ENCODE measurements at regions not wholly inside any gene's neighbourhood (a gene's known extent, or its start where the extent isn't known, plus 50 kb on each side); places are given as distances from the start of the nearest gene placed in this dataset.
"Not testable (repeated sequence)": the region's sequence is repeated elsewhere in the genome, so short reads cannot be mapped to it uniquely, and the experiment has no call there.

DNA sequence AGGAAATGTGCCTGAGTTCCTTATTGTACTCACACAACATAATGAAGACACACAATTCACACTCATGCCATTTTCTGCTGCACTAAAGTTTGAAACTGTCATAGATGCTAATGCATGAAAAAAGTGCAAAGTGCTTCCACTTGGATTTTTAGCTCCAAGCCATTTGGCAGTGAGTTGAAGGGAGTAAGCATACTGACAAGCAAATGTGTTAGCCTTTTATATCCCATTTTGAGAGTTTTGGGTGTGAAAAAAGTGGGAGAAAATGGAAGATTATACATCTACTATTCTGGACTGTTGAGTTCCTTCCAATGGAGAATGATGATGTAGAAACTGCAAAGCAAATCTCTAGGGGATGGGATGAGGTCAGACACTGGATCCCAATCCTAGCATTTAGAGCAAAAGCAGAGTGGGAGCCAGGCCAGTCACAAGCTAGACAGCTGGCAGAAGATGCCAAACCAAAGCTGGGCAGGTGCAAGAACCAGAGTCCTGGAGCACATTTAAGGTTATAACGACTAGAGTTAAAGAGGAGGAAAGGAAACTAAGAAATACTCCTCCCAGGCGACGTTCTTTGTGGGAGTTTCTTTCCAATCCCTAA, 216.8 kb downstream of the FBXO8 start:
- DNase-seq, result no peak

DNA sequence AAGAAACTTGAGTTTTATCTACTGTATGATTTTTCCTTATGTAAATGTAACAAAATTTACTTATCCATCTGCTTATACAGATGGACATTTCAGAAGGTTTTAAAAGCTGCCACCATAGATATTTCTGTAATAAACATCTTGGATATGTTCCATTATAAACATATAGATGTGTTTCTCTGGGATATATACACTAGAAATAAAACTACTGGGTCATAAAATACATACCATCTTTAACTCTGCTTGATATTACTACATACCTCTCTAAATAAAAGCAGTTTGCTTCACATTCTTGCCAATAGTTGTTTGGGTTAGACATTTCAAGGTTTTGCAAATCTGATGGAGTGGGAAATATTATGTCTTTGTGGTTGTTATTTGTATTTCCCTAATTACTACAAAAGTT, 220.6 kb downstream of the FBXO8 start:
- no peak for DNase-seq

DNA sequence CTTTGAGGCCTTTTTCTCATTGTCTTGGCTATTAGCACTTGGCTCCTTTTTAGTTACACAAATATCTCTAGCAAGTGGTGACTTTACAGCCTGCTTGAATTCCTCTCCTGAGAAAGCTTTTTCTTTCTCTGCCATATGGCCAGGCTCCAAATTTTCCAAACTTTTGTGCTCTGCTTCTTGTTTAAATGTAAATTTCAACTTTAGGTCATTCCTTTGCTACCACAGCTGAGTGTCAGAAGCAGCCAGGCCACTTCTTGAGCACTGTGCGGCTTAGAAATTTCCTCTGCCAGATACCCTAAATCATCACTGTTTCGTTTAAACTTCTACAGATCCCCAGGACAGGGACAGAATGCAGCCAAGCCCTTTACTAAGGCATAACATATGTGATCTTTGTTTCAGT, 222.4 kb downstream of the FBXO8 start:
- no peak for DNase-seq

DNA sequence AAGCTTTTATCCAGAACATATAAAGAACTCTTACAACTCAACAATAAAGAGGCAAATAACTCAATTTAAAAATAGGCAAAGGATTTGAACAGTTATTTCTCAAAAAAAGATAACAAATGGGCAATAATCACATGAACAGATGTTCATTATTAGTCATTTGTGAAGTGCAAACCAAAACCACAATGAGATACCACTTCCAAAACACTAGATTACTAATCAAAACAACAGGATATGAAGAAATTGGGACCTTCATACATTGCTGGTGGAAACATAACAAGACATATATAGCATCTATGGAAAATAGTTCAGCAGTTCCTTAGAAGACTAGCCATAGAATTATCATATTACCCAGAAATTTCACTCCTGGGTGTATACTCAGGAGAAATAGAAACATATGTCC, 224.6 kb downstream of the FBXO8 start:
- no peak for DNase-seq

DNA sequence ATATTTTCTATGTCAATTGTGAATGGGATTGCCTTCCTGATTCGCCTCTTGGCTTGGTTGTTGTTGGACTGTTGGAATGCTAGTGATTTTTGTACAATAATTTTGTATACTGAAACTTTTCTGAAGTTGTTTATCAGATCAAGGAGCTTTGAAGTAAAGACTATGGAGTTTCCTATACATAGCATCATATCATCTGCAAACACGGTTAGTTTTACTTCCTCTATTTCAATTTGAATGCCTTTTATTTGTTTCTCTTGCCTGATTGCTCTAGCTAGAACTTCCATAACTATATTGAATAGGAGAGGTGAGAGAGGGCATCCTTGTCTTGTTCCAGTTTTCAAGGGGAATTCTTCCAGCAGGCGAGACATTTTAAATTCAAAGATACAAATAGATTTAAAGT, 226.5 kb downstream of the FBXO8 start:
- no peak for DNase-seq

DNA sequence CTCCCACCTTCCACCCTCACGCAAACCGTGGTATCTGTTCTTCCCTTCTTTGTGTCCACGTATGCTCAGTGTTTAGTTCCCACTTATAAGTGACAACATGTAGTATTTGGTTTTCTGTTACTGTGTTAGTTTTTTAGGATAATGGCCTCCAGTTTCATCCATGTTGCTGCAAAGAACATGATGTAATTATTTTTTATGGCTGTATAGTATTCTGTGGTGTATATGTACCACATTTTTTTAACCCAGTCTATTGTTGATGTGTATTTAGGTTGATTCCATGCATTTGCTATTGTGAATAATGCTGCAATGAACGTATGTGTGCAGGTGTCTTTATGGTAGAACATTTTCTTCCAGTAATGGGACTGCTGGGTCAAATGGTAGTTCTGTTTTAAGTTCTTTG, 228.1 kb downstream of the FBXO8 start:
- no peak for DNase-seq

DNA sequence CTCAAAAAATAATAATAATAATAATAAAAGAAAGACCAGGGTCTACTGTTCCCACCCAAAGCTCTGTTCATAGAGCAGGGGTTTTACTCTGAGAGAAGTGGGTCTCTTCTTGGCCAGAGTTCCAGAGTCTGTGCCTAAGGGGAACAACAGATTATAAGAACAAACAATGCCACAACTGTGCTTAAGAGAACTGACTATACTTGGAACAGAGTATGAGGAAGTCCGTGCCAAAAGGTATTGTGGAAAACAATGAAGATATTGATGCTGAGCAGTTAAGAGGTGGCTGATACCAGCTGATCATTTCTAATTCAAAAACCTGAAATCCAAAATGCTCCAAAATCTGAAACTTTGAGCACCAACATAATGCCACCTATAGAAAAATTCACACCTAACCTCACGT, 229.6 kb downstream of the FBXO8 start:
- DNase-seq, result no peak

DNA sequence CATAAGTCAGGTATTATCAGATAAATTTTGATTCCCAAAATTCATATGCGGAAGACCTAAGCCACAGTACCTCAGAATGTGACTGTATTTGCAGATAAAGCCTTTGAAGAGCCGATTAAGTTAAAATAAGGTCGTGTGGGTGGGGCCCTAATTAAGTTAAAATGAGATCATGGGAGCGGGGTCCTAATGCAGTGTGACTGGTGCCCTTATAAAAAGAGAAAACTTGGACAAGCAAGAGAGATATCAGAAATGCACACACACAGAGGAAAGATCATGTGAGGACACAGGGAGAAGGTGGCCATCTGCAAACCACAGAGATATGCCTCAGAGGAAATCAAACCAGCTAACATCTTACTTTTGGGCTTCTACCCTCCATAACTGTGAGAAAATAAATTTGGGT, 236.1 kb downstream of the FBXO8 start:
- no peak for DNase-seq

DNA sequence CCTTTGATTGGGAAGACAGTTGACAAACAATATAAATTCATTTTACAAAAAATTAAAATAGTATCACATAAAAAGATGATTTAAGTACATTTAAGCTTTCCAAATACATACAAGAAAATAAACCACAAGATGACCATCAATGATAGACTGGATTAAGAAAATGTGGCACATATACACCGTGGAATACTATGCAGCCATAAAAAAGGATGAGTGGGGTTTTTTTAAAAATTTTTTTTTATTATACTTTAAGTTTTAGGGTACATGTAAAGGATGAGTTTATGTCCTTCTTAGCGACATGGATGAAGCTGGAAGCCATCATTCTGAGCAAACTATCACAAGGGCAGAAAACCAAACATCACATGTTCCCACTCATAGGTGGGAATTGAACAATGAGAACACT, 237.6 kb downstream of the FBXO8 start:
- DNase-seq, result not testable (repeated sequence)

DNA sequence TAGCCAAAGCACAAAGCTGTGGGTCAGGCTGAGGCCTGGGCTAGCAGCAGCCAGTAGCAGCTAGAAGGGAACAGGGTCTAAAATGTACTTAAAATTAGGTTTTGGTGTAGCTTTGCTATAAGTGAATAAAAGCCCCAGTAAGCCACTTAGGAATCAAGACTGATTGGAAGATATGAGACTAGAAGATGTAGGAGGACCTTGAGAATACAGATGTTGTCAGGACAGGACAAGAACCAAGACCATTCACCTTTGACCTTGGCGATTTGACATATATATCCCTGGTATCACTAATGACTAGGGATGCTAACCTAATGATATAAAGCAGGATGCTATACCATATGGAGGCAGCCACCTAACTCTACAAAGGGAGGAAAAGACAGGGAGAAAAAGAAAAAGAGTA, 238.1 kb downstream of the FBXO8 start:
- no peak for DNase-seq

DNA sequence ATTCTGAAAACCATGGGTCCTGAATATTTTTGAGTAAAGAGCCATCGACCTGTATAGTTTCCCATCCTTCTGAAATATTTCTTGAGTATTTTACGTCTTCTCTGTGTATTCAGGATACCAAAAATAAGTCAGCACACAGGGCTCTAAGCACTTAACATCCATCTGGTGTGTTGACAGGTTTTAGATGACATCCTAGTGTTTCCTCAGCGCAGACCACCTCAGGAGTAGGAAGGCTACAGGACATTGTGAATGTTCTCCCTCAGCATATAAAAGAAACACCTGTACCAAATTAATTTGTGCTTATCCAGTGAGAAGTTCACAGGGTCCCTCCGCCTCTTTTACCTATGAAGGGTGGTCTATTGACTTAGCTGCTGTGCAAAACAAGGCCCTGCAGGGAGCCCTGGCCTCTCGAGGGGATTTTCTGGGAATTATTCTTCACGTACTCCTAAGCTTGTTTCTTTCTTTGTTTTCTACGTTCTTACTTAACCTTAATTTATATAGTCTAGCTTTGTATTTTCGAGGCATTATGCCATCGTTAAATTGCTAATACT, 241.8 kb downstream of the FBXO8 start:
- DNase-seq, result no peak

DNA sequence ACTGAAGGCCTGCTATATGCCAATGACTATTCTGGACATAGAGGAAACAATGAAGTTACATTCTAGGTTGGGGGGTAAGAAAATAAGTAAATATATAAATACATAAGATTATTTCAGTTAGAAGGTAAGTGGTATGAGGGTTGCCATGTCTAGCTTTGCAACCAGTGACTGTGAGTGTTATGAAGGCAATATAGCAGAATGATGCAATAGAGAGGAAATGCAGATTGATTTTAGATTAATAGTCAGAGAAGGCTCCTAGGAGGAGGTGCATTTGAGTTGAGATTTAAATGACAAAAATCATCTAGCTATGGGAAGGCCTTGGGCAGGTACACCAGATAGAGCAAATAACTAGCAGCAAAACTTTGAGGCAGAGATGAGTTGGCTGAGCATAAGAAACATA, 243.2 kb downstream of the FBXO8 start:
- DNase-seq, result no peak

DNA sequence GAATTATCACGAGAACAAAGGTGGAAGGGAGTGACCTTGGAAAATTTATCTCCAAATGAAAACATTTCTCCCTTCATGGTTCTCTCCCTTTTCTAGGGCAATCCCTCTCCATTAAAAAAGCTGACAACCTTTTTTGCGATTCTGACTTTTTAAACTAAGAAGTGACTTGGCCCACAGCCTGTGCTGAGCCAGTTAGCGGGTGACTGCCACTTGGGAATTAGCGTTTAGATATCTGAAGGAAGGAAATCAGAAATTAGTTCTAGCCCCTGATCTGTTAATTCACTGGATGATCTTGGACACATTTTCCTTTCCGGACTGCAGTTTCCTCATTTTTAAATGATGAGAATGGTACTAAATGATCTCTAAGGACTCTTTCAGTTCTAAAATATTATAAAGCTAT, 245.0 kb downstream of the FBXO8 start:
- no peak for DNase-seq

DNA sequence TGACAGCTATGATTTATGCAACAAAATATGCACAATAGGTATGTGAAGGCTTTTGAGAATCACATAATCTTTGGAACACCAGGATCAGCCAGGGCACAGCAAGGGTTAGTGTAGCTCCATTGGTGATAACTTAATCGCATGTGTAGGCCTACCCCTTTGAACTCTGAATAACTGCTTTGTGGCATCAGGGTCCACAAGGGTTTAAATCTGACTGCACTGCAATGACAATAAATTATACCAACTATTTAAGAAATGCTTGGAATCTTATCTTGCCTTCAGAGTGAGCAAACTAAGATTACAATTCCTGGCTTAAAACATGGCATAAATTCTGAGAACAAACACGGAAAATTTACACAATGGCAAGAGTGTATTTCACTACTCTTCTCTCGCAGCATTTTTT, 245.8 kb downstream of the FBXO8 start:
- DNase-seq, result no peak

DNA sequence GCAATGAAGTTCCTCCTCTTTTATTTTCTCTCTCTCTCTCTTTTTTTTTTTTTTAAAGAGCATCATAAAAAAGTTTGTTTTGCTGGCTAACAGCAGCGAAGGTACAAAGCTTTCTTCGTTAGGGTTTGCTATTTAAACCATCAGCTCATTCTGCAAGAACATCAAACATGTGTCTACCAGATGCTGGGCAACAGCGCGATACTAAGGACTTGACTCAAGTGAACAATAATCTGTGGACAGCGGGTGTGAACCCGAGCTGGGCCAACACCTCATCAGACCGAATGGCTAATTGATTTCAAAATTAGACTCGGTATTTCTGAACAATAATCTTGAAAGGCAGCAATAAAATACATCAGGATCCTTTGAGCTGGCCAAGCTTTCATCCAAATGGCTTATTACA, 246.4 kb downstream of the FBXO8 start:
- no peak for DNase-seq

DNA sequence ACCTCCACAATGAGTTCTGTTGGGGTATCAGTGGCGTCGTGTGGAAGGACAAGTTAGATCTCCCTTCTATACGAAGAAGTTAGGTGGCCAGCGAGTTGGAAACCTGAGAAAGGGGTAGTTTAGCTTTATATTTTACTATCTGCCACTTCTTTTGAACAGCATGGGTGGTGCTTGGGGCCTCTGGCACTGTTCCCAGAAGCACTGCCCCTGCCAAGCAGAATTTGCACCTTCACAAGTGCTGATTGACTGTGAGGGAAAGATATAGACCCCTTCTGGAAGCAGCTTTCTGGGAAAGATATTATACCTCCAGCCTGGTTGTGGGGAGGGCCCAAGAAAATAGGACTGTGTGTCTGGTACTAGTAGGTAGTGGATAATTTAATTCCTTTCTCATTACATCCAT, 246.9 kb downstream of the FBXO8 start:
- DNase-seq, result no peak

DNA sequence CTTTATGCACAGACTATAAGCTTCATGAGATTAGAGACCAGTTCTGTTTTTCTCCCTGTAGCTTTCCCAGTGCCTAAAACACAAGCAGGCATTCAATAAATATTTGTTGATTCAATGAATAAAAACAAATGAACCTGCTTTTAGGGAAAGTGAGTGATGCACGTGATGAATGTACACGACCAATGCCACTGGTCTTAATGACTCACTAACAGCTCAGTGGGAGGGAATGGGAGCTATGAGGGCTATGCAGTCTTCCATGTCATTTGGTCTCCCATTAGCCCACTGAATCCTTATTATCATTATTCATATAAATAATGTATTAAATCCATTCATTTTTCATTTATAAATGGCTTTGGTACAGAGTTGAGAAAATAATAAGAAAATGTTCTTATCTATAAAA, 247.4 kb downstream of the FBXO8 start:
- DNase-seq, result no peak

DNA sequence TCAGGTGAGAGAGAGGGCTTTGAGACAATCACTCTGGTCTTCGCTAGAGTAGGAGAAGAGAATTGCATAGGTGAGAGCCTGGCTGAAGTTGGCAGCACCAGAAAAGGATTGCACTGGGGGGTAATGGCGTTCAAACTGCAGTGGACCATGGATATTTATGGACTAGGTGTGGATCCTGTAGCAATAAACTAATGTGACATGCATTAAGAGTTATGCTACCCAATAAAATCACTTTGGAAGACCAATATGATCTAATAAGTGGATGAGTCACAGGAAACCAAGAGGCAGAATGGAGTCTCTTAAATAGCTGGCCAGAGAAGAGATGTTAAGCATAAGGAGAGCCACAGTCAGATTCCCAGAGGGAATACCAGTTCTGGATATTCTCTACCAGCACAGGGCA, 259.8 kb downstream of the FBXO8 start:
- no peak for DNase-seq

DNA sequence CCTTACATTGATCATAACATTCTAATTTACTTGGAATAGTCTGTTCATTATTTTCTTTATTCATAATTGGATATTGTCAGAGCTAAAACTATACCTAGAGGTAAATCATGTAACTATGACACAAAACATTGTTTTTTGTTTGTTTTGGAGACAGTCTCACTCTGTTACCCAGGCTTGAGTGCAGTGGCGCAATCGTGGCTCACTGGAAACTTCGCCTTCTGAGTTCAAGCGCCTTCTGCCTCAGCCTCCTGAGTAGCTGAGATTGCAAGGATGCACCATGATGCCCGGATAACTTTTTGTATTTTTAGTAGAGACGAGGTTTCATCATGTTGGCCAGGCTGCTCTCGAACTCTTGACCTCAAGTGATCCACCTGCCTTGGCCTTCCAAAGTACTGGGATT, 265.2 kb downstream of the FBXO8 start:
- no peak for DNase-seq

DNA sequence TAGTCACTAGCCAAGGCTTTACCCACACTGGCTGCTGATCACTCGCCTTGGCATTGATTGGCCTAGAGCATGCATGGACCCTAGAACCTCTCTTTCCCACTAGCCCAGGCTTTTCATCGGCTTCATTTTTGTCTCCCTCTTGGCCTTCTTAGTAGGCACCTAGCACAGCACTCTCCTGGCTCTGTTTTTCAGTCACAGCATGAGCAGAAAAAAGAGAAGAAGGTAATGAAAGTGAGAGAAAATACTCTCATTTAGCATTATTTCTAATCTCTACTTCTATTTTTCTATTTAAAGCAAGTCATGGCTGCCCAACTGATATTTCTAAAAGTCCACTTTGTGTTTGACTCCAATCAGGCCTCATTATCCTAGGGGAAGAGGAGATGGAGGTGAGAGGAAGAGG, 267.2 kb downstream of the FBXO8 start:
- DNase-seq, result no peak

DNA sequence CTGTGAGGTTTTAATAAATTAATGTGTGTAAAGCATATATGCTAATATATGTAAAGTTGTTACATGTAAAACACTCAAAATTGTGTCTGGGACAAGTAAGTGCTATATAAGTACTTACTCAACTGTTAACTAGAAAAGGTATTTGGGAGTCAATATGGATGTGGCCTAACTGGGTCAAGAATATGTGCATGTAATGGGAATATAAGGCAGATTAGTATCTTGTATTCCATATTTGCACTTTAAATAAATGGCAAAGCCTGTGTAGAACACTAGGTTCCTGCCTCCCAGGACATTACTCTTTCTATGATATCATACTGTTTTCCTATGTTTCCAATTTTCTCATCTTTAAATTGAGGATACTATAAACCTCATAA, 270.6 kb downstream of the FBXO8 start:
- DNase-seq, result no peak

DNA sequence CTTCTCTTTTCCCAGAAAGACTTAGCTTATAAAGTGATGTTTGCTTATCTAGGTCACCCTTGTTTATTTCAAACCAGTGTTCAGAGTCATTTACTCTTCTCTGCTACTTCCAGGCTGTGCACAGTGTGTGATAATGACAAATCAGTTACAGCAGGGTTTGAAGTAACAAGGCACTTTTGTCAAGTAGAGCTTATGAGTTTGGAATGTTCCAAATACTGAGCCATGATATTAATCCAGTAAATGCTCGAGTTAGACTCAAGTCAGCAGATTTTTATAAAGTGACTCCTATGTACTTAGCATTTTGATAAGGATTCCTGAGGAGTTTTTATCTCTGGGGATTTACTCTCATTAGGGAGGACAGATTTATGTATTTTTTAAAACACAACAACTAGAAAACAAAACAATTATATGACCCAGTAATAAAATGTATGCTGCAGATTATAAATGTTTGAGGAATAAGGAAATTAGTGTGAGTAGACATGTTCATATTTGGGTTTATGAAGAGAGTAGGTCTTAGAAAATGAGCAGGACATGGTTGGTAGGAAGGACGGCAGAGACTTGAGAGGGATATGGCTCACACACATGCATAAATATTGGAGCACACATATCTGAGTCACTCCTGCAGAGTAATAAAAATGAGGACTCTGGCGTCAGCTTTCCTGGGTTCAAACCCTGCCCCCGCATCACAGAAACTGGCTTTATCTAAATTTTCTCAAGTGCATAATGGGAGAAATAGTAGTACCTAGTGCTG, 271.2 kb downstream of the FBXO8 start:
- no peak for DNase-seq

DNA sequence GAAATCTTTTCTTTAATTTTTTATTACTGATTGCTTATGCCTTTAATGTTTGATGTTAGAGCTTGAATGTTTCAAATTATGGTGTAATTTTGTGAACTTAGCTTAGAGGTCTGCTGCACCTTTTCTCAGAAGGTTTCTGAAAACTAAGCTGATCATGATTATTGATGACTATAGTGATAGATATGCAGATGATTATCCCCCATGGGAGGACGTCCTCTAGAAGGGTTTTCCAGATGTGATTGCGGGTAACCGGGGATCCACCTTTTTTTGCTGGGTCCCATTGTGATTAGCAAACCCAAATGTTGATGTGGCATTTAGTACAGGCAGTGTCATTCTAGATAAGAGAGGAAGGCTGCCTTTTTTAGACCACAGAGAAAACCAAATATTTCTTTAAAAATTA, 272.9 kb downstream of the FBXO8 start:
- no peak for DNase-seq

DNA sequence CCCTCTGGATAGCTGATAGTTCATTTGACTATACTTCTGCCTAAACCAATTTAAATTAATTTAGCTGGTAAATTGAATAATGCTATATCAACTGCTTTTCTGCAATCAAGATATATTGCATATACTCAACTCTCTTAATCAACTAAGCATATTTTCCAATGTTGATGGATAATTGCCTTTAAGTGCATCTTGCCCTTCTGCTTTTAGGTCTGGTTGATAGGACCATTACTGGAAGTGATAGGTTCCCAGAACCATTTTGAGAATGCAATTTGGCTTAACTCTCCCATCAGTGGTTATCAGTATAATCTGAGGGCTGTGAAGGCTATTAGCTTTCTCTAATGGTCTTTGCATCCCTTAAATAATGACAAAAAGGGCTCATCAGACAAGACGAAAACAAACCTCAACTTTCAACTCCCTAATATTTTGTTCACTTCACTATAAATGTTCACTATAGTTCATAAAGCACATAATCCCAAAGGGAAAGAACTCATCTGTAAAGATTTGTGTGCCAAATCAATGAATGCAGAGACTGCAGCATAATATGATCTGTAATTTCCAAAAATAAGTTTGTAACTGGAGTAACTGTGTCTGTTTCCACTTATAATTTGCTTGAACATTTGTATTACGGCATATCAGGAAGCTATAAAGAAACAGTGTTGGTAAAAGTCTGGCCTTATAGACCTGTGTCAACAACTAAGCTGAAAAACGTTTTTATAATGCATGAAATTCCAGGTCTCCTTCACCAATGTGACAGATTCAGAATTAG, 273.6 kb downstream of the FBXO8 start:
- DNase-seq, result no peak

All from T1000 (cell line).